ENCODE measurements at regions not wholly inside any gene's neighbourhood (a gene's known extent, or its start where the extent isn't known, plus 50 kb on each side); places are given as distances from the start of the nearest gene placed in this dataset.
A peak's percentile ranks its signal among the peaks of the same experiment; 100 is the strongest.

DNA sequence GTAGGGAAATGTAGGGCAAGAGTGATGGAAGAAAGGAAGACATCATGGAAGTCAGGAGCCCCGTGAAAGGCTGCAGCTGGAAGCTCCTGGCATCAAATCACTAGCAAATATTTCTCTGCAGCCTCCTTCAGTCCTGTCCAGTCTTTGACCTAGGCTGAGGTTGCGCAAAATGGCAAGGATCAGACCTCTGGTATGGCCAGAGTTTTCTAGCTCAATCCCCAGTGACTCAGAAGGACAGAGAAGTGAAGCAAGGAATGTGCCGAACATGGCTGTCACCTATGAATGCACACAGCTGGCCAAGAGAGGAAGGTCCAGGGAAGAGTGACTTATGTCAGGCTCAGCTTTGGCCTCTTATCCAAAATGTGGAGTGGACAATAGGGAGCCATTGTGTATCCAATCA, 71.1 kb upstream of the PHOX2B start:
- DNase-seq (ENCODE audit: low spot score) = no peak
- Mint-ChIP-seq H3K4me1 (ENCODE audit: low read depth) (no peaks in the 10 kb centered on the region), H3K27ac (ENCODE audit: unreplicated experiment) (no peak overlapping the region), H3K36me3 (ENCODE audit: low read depth) (no peaks in the 10 kb centered on the region), H3K4me3 (ENCODE audit: unreplicated experiment) (no peak overlapping the region), H3K9me3 (ENCODE audit: low read depth) (no peaks in the 10 kb centered on the region), H3K27me3 (ENCODE audit: low read depth) (peaks cover 42% of the 10 kb centered on the region)
- TF ChIP-seq, protein P1, sequence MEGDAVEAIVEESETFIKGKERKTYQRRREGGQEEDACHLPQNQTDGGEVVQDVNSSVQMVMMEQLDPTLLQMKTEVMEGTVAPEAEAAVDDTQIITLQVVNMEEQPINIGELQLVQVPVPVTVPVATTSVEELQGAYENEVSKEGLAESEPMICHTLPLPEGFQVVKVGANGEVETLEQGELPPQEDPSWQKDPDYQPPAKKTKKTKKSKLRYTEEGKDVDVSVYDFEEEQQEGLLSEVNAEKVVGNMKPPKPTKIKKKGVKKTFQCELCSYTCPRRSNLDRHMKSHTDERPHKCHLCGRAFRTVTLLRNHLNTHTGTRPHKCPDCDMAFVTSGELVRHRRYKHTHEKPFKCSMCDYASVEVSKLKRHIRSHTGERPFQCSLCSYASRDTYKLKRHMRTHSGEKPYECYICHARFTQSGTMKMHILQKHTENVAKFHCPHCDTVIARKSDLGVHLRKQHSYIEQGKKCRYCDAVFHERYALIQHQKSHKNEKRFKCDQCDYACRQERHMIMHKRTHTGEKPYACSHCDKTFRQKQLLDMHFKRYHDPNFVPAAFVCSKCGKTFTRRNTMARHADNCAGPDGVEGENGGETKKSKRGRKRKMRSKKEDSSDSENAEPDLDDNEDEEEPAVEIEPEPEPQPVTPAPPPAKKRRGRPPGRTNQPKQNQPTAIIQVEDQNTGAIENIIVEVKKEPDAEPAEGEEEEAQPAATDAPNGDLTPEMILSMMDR (IDR thresholded peaks at IDR 0.05) = no peak

DNA sequence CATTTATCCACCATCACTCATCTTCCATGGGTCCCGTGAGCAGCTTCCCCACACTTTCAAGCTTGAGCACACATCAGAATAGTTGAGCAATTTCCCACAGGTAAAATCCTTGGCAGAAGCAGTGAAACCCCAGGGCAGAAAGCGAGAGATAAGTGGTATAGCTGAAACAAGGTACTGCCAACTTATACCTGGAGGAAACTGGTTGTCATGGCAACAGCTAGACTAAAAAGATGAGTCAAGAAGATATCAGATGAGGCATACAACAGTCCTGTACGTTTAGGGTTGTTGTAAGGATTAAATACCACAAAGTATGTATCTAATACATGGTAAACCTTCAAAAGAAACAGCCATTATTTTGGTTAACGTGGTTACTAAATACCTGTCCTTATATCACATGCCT, 66.9 kb upstream of the PHOX2B start:
- H3K4me3 Mint-ChIP-seq (ENCODE audit: unreplicated experiment) = no peak overlapping the region

DNA sequence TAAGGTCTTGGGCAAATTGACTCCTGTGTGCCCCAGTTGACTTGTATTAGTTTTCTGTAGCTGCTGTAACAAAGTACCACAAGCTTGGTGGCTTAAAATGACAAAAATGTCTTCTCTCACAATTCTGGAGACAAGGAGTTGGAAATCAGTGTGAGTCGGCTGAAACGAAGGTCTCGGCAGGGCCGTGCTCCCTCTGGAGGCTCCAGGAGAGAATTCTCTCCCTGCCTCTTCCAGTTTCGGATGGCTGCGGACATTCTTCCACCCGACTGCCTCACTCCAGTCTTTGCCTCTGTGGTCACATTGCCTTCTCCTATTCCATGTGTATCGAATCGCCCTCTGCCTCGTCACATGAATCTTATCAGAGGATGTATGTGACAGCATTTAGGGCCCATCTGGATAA, 66.0 kb upstream of the PHOX2B start:
- no peak for DNase-seq (ENCODE audit: low spot score)
- Mint-ChIP-seq H3K27ac (ENCODE audit: unreplicated experiment) (no peak overlapping the region), H3K27me3 (ENCODE audit: low read depth) (peaks cover 33% of the 10 kb centered on the region), H3K4me1 (ENCODE audit: low read depth) (no peaks in the 10 kb centered on the region), H3K4me3 (ENCODE audit: unreplicated experiment) (no peak overlapping the region), H3K36me3 (ENCODE audit: low read depth) (no peaks in the 10 kb centered on the region), H3K9me3 (ENCODE audit: low read depth) (no peaks in the 10 kb centered on the region)
- TF ChIP-seq, protein P1 (IDR thresholded peaks at IDR 0.05) = peak; percentile 68

More for the DNA sequence above, 66.9 kb upstream of the PHOX2B start:
- H3K9me3 Mint-ChIP-seq (ENCODE audit: low read depth) = no peaks in the 10 kb centered on the region
- no peaks in the 10 kb centered on the region for H3K4me1 Mint-ChIP-seq (ENCODE audit: low read depth)
- peaks cover 35% of the 10 kb centered on the region for H3K27me3 Mint-ChIP-seq (ENCODE audit: low read depth)
- DNase-seq (ENCODE audit: low spot score) = no peak
- H3K36me3 Mint-ChIP-seq (ENCODE audit: low read depth) = no peaks in the 10 kb centered on the region
- no peak overlapping the region for H3K27ac Mint-ChIP-seq (ENCODE audit: unreplicated experiment)
- TF ChIP-seq, protein P1 (IDR thresholded peaks at IDR 0.05) = no peak

DNA sequence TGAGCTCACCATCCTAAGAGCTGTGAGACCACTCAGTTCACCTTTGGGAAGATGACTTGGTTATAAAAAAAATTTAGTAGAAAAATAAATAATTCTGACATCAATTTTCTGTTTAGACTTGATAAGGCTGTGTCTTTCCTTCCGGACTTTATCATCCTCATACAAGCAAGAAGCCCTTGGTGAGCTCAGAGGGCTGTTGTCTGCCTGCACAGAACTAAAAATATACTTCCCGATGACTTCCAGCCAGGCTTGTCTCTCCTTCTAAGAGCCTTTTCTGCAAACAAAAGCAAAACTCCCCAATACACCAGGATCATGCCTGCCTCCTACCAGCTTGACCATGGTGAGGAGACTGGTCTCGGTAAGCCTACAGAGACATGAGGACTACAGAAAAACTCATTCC, 58.3 kb upstream of the PHOX2B start:
- peaks cover 28% of the 10 kb centered on the region for H3K27me3 Mint-ChIP-seq (ENCODE audit: low read depth)
- no peaks in the 10 kb centered on the region for H3K9me3 Mint-ChIP-seq (ENCODE audit: low read depth)
- H3K4me3 Mint-ChIP-seq (ENCODE audit: unreplicated experiment) = no peak overlapping the region
- no peaks in the 10 kb centered on the region for H3K36me3 Mint-ChIP-seq (ENCODE audit: low read depth)
- TF ChIP-seq, protein P1 (IDR thresholded peaks at IDR 0.05) = no peak
- no peak for DNase-seq (ENCODE audit: low spot score)
- no peaks in the 10 kb centered on the region for H3K4me1 Mint-ChIP-seq (ENCODE audit: low read depth)
- H3K27ac Mint-ChIP-seq (ENCODE audit: unreplicated experiment) = no peak overlapping the region

DNA sequence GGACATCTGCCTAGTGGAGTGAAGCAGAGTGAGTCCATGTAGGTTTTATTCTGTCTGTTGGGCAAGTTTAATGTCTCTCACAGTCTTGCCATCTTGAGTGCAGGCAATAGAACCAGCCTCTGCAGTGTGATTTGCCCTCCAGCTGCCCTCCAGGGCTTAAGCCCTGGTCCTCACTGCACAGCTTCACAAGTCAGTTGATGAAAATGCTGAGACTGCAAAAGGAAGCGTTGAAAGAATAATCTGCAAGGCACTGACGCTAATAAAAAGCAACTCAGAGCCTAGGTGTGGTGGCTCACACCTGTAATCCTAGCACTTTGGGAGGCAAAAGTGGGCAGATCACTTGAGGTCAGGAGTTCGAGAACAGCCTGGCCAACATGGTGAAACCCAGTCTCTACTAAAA, 54.1 kb upstream of the PHOX2B start:
- Mint-ChIP-seq H3K36me3 (ENCODE audit: low read depth) (no peaks in the 10 kb centered on the region), H3K4me3 (ENCODE audit: unreplicated experiment) (no peak overlapping the region), H3K9me3 (ENCODE audit: low read depth) (peaks cover 4% of the 10 kb centered on the region), H3K27me3 (ENCODE audit: low read depth) (peaks cover 17% of the 10 kb centered on the region), H3K27ac (ENCODE audit: unreplicated experiment) (no peak overlapping the region), H3K4me1 (ENCODE audit: low read depth) (no peaks in the 10 kb centered on the region)
- TF ChIP-seq, protein P1 (IDR thresholded peaks at IDR 0.05) = no peak
- no peak for DNase-seq (ENCODE audit: low spot score)

Data from chondrocyte (in vitro differentiated cells).